Right lobe of liver (tissue), 4 donors: ENCODE measurements at regions not wholly inside any gene's neighbourhood (a gene's known extent, or its start where the extent isn't known, plus 50 kb on each side); places are given as distances from the start of the nearest gene placed in this dataset.

Experiments used
- CTCF ChIP-seq, 4 donors: fragments of 200-600 bp in 3 of 4; fragments of 450-650 bp in 1 of 4; IDR thresholded peaks; one replicate each; pipeline versions ENCODE4 v1.5.1 to v1.8.0; 2016 to 2022; ENCODE audit warnings: antibody characterized with exemption in 4 of 4, mild to moderate bottlenecking in 2 of 4
- POLR2A ChIP-seq: fragments of 450-650 bp; IDR thresholded peaks from one replicate; pipeline ENCODE4 v1.6.1; 2017; ENCODE audit warnings: antibody characterized with exemption, mild to moderate bottlenecking
- donor health status: DM: no; HTN: no; CAD: no.
- donor health status: DM: no; HTN: no; CAD: no.
- donor health status: DM: no; HTN: yes; CAD: no.

- TF ChIP-seq CTCF (IDR thresholded peaks at IDR 0.05) (no peak), POLR2A (no peak)
Observed at GRCh38 chr21:18553786-18554185, 150.2 kb upstream of the TMPRSS15 start.
